GM12878 (cell line): ENCODE measurements at regions not wholly inside any gene's neighbourhood (a gene's known extent, or its start where the extent isn't known, plus 50 kb on each side); places are given as distances from the start of the nearest gene placed in this dataset.

Source experiments
- EP300 ChIP-seq, 2 experiments: fragments of 150-350 bp in 1 of 2; IDR thresholded peaks; 2 replicates each; pipeline ENCODE4 v1.6.1; 2011 to 2012; ENCODE audit warnings: low read depth in 2 of 2, low read length in 2 of 2, borderline replicate concordance in 1 of 2, improper control_type of control experiment in 1 of 2, inconsistent platforms in 1 of 2; ENCODE audit not compliant: control insufficient read depth in 1 of 2
- GATAD2B ChIP-seq: fragments of 450-650 bp; conservative IDR thresholded peaks from 2 replicates; pipeline ENCODE4 v1.6.1; 2017; ENCODE audit warnings: low read depth, mild to moderate bottlenecking, moderate library complexity
- JUND ChIP-seq: IDR thresholded peaks from 2 replicates; pipeline ENCODE4 v1.6.1; 2012; ENCODE audit warnings: low read depth, mild to moderate bottlenecking, low read length, improper control_type of control experiment, moderate library complexity
- KAT2A ChIP-seq: conservative IDR thresholded peaks from 2 replicates; pipeline ENCODE4 v1.6.1; 2011; ENCODE audit warnings: low read depth, low read length; ENCODE audit not compliant: control insufficient read depth
- KDM1A ChIP-seq: fragments of 200-600 bp; sonication (generic); IDR thresholded peaks from 2 replicates; pipeline ENCODE4 v1.6.1; 2016; ENCODE audit warnings: borderline replicate concordance
- MEF2B ChIP-seq: fragments of 450-650 bp; IDR thresholded peaks from 2 replicates; pipeline ENCODE4 v1.6.1; 2018; ENCODE audit warnings: mild to moderate bottlenecking, moderate library complexity; ENCODE audit not compliant: partially characterized antibody, poor library complexity, severe bottlenecking
- NFIC ChIP-seq: IDR thresholded peaks from 2 replicates; pipeline ENCODE4 v1.6.1; 2012; ENCODE audit warnings: low read depth, mild to moderate bottlenecking, inconsistent platforms, low read length, moderate library complexity
- PAX8 ChIP-seq: fragments of 450-650 bp; IDR thresholded peaks from 2 replicates; pipeline ENCODE4 v1.6.1; 2017; ENCODE audit warnings: mild to moderate bottlenecking, moderate library complexity
- PKNOX1 ChIP-seq: fragments of 450-650 bp; IDR thresholded peaks from 2 replicates; pipeline ENCODE4 v1.6.1; 2016; ENCODE audit warnings: mild to moderate bottlenecking
- RB1 ChIP-seq: fragments of 450-650 bp; formaldehyde crosslinking; IDR thresholded peaks from 2 replicates; pipeline ENCODE4 v1.6.1; 2017; ENCODE audit warnings: mild to moderate bottlenecking, borderline replicate concordance
- TARDBP ChIP-seq: IDR thresholded peaks from 2 replicates; pipeline ENCODE4 v1.6.1; 2016; ENCODE audit warnings: borderline replicate concordance
- ZSCAN29 ChIP-seq: fragments of 450-650 bp; IDR thresholded peaks from 2 replicates; pipeline ENCODE4 v1.6.1; 2017; ENCODE audit warnings: mild to moderate bottlenecking, moderate library complexity
- TF ChIP-seq, protein P1 (sequence below): fragments of 450-650 bp; IDR thresholded peaks from 2 replicates; pipeline ENCODE4 v1.6.1; 2017; ENCODE audit warnings: mild to moderate bottlenecking, moderate library complexity

- no peak for TF ChIP-seq PKNOX1
- TF ChIP-seq KAT2A = no peak
- TF ChIP-seq RB1 = no peak
- TF ChIP-seq JUND = no peak
- TF ChIP-seq GATAD2B = no peak
- no peak for TF ChIP-seq KDM1A
- TF ChIP-seq, protein P1, sequence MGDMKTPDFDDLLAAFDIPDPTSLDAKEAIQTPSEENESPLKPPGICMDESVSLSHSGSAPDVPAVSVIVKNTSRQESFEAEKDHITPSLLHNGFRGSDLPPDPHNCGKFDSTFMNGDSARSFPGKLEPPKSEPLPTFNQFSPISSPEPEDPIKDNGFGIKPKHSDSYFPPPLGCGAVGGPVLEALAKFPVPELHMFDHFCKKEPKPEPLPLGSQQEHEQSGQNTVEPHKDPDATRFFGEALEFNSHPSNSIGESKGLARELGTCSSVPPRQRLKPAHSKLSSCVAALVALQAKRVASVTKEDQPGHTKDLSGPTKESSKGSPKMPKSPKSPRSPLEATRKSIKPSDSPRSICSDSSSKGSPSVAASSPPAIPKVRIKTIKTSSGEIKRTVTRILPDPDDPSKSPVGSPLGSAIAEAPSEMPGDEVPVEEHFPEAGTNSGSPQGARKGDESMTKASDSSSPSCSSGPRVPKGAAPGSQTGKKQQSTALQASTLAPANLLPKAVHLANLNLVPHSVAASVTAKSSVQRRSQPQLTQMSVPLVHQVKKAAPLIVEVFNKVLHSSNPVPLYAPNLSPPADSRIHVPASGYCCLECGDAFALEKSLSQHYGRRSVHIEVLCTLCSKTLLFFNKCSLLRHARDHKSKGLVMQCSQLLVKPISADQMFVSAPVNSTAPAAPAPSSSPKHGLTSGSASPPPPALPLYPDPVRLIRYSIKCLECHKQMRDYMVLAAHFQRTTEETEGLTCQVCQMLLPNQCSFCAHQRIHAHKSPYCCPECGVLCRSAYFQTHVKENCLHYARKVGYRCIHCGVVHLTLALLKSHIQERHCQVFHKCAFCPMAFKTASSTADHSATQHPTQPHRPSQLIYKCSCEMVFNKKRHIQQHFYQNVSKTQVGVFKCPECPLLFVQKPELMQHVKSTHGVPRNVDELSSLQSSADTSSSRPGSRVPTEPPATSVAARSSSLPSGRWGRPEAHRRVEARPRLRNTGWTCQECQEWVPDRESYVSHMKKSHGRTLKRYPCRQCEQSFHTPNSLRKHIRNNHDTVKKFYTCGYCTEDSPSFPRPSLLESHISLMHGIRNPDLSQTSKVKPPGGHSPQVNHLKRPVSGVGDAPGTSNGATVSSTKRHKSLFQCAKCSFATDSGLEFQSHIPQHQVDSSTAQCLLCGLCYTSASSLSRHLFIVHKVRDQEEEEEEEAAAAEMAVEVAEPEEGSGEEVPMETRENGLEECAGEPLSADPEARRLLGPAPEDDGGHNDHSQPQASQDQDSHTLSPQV = no peak
- TF ChIP-seq ZSCAN29 = no peak
- TF ChIP-seq EP300 (IDR thresholded peaks at IDR 0.05; ENCODE audit: borderline replicate concordance in 1 of 2, control insufficient read depth in 1 of 2, low read depth in 2 of 2, low read length in 2 of 2) = no peak
- no peak for TF ChIP-seq NFIC
- no peak for TF ChIP-seq TARDBP
- no peak for TF ChIP-seq MEF2B
- TF ChIP-seq PAX8 = no peak
Observed at GRCh38 chr3:80014576-80014975, 246.8 kb upstream of the ROBO1 start (continued).
